ENCODE measurements at regions not wholly inside any gene's neighbourhood (a gene's known extent, or its start where the extent isn't known, plus 50 kb on each side); places are given as distances from the start of the nearest gene placed in this dataset.

DNA sequence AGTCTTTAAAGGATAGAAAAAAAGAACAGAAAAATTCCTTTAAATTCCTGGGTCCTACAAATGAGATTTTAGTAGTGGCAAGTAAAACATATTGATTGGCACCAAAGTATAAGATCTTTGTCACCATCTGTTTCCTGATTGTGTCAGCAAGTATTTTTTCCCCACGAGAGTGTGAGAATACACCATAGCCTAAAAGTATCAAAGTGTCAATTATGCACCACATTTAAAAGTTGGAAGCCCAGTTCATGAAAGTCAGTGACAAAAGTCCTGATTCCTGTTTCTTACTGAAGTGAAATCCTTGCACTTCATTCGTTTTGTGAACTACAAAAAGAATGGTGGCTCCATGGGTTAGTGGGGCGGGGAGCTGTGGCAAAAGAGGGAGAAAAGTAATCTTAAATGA is 83.8 kb upstream of the DPH6 start:
- no peak overlapping the region for H3K4me3 Mint-ChIP-seq
- intact Hi-C loops (cut with micrococcal nuclease): no loop called here

DNA sequence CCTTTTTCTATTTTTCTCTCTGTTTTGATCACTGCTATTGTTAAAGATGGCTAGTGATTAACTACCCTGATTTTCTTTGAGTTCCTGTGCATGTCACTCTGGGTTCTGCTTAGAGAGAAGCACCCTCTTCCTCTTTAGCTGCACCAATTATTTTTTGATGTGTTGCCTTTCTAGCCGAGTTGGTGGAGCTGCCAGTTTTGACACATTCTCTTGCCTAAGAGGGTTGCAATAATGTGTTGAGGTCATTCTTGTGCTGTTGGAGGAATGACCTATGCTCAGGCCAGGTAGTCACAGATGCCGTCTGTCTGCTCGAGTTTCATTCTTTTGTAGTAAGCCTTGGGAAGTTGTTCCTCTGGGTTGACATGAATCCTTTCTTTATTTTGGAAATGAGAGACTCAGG is 84.6 kb upstream of the DPH6 start:
- no peaks in the 10 kb centered on the region for H3K4me1 Mint-ChIP-seq (ENCODE audit: low read depth)
- H3K27me3 Mint-ChIP-seq (ENCODE audit: insufficient read depth): peaks cover 5% of the 10 kb centered on the region
- no peaks in the 10 kb centered on the region for H3K36me3 Mint-ChIP-seq (ENCODE audit: low read depth)
- no peak for DNase-seq (ENCODE audit: low spot score)
- intact Hi-C loops (cut with micrococcal nuclease): no loop called here
- no peak overlapping the region for H3K4me3 Mint-ChIP-seq
- no peaks in the 10 kb centered on the region for H3K9me3 Mint-ChIP-seq
- H3K27ac Mint-ChIP-seq: no peak overlapping the region

More for the DNA sequence above, 83.8 kb upstream of the DPH6 start:
- no peaks in the 10 kb centered on the region for H3K4me1 Mint-ChIP-seq (ENCODE audit: low read depth)
- DNase-seq (ENCODE audit: low spot score): no peak
- H3K27me3 Mint-ChIP-seq (ENCODE audit: insufficient read depth): peaks cover 5% of the 10 kb centered on the region
- H3K9me3 Mint-ChIP-seq: no peaks in the 10 kb centered on the region
- no peak overlapping the region for H3K27ac Mint-ChIP-seq
- H3K36me3 Mint-ChIP-seq (ENCODE audit: low read depth): no peaks in the 10 kb centered on the region

DNA sequence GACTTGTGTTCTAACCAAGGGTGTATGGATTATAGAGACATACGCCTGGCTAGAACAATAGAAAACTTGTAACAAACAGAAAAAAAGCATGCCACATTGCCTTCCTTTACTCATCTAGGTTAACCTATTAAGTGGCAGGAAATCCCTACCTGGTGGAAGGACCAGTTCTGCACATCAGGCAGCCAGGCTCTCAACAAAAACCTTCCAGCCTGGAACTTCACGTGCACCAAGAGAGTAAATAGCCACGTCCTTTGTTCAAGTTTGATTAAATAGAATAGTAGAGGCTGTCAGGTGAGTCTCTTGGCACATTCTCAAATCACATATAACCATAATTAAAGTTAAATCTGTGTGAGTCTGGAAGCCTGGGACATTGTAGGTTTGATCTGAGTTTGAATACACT is 85.0 kb upstream of the DPH6 start:
- no peak overlapping the region for H3K27ac Mint-ChIP-seq
- peaks cover 5% of the 10 kb centered on the region for H3K27me3 Mint-ChIP-seq (ENCODE audit: insufficient read depth)
- DNase-seq (ENCODE audit: low spot score): no peak
- H3K36me3 Mint-ChIP-seq (ENCODE audit: low read depth): no peaks in the 10 kb centered on the region
- H3K9me3 Mint-ChIP-seq: no peaks in the 10 kb centered on the region
- H3K4me3 Mint-ChIP-seq: no peak overlapping the region
- no peaks in the 10 kb centered on the region for H3K4me1 Mint-ChIP-seq (ENCODE audit: low read depth)
- intact Hi-C loops (cut with micrococcal nuclease): no loop called here

DNA sequence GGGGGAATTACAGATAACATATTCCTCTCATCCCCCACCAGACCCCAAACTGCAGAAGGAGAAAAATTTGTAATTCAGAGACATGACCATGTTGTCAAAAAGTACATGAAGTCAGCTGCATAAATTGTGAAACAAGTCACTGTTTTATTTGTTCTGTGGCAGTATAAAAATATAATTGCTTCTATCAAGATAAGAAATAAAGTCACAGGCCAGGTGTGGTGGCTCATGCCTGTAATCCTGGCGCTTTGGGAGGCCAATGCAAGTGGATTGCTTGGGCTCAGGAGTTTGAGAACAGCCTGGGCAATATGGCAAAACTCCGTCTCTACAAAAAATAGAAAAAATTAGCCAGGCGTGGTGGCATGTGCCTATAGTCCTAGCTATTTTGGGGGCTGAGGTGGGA is 87.7 kb upstream of the DPH6 start:
- no peaks in the 10 kb centered on the region for H3K36me3 Mint-ChIP-seq (ENCODE audit: low read depth)
- H3K27me3 Mint-ChIP-seq (ENCODE audit: insufficient read depth): peaks cover 2% of the 10 kb centered on the region
- H3K27ac Mint-ChIP-seq: no peak overlapping the region
- no peaks in the 10 kb centered on the region for H3K4me1 Mint-ChIP-seq (ENCODE audit: low read depth)
- no peak for DNase-seq (ENCODE audit: low spot score)
- no peaks in the 10 kb centered on the region for H3K9me3 Mint-ChIP-seq
- H3K4me3 Mint-ChIP-seq: no peak overlapping the region
- intact Hi-C loops (cut with micrococcal nuclease): no loop called here

DNA sequence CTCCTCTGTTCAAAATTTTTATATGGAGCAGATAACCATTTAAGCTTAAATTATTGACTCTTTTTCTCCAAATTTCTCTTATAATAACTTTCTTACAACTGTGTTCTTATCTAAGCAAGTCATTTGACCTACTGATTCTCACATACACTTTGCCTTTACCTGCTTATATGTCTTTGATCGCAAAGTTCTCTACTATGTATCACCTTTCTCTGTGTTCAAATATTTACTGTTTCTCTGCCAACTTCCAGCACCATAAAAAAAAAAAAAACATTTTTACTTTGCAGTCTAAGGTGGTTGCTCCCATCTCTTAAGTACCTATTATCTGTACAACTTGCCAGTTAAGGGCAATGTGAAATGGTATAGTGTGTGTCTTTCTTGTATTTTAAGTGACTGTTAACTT is 100.8 kb upstream of the DPH6 start:
- peaks cover 2% of the 10 kb centered on the region for H3K27me3 Mint-ChIP-seq (ENCODE audit: insufficient read depth)
- H3K4me1 Mint-ChIP-seq (ENCODE audit: low read depth): no peaks in the 10 kb centered on the region
- H3K27ac Mint-ChIP-seq: no peak overlapping the region
- no peaks in the 10 kb centered on the region for H3K36me3 Mint-ChIP-seq (ENCODE audit: low read depth)
- H3K4me3 Mint-ChIP-seq: no peak overlapping the region
- DNase-seq (ENCODE audit: low spot score): no peak
- intact Hi-C loops (cut with micrococcal nuclease): no loop called here
- H3K9me3 Mint-ChIP-seq: peaks cover 9% of the 10 kb centered on the region

DNA sequence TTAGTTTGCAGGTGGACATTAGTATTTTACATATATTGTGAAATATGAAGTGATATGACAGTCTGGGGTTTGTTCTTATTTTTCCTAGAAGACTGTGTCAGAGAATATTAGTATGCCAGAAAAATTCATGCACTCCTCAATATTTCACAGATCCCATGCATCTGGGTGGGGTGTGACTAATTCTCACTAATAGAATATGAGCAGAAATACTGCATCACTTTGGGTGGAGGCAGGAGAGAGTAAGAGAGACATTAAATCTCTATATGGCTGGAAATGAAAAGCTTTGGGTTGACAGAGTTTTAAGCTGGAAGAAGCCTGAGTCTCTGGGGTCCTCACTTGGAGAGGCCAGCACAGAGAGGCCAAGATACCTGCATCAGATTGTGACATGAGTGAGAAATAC is 101.3 kb upstream of the DPH6 start:
- no peaks in the 10 kb centered on the region for H3K4me1 Mint-ChIP-seq (ENCODE audit: low read depth)
- intact Hi-C loops (cut with micrococcal nuclease): no loop called here
- no peak overlapping the region for H3K4me3 Mint-ChIP-seq
- H3K9me3 Mint-ChIP-seq: peaks cover 7% of the 10 kb centered on the region
- H3K36me3 Mint-ChIP-seq (ENCODE audit: low read depth): no peaks in the 10 kb centered on the region
- no peak overlapping the region for H3K27ac Mint-ChIP-seq
- no peak for DNase-seq (ENCODE audit: low spot score)
- H3K27me3 Mint-ChIP-seq (ENCODE audit: insufficient read depth): peaks cover 2% of the 10 kb centered on the region

DNA sequence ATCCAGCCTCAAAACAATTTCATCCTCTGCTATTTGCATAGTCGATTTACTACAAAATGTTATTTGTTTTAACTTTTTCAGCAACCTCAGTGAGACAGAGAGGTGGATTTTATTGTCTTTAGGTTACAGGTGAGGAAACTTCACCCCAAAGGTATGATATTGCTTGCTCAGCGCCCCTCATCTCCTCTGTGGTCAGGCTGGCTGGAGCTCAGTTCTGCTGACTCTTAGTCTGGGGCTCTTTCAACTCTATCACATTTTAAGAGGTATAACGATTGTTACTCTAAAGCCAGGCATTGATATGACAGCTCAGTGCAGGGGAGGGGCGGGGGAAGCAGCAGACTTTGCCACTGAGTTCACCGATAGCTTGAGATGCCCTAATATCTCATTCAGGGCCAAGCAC is 103.0 kb upstream of the DPH6 start:
- intact Hi-C loops (cut with micrococcal nuclease): no loop called here
- Mint-ChIP-seq H3K4me3 (no peak overlapping the region), H3K36me3 (ENCODE audit: low read depth) (no peaks in the 10 kb centered on the region), H3K27me3 (ENCODE audit: insufficient read depth) (no peaks in the 10 kb centered on the region), H3K4me1 (ENCODE audit: low read depth) (no peaks in the 10 kb centered on the region), H3K27ac (no peak overlapping the region), H3K9me3 (peaks cover 7% of the 10 kb centered on the region)
- DNase-seq (ENCODE audit: low spot score): no peak

DNA sequence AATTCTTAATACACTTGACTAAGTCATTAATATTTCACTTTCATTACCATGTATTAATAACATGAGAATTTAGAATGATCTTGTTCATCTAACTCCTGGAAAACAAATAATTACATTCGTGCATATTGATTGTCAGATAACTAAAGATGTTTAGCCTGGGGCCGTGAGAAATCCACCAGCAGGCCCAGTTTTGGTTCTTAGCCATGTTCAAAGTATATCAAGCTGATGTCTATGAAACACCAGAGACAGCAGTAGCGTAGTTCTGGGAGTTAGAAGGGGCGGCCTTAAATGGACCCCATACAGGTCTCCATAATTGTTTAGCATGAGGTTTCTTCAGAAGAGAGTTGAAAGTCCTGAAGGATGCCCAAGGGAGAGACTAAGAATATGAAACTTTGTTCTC is 103.6 kb upstream of the DPH6 start:
- H3K27ac Mint-ChIP-seq: no peak overlapping the region
- H3K36me3 Mint-ChIP-seq (ENCODE audit: low read depth): no peaks in the 10 kb centered on the region
- no peaks in the 10 kb centered on the region for H3K27me3 Mint-ChIP-seq (ENCODE audit: insufficient read depth)
- intact Hi-C loops (cut with micrococcal nuclease): no loop called here
- no peak for DNase-seq (ENCODE audit: low spot score)
- no peaks in the 10 kb centered on the region for H3K4me1 Mint-ChIP-seq (ENCODE audit: low read depth)
- H3K9me3 Mint-ChIP-seq: peaks cover 7% of the 10 kb centered on the region
- H3K4me3 Mint-ChIP-seq: no peak overlapping the region

DNA sequence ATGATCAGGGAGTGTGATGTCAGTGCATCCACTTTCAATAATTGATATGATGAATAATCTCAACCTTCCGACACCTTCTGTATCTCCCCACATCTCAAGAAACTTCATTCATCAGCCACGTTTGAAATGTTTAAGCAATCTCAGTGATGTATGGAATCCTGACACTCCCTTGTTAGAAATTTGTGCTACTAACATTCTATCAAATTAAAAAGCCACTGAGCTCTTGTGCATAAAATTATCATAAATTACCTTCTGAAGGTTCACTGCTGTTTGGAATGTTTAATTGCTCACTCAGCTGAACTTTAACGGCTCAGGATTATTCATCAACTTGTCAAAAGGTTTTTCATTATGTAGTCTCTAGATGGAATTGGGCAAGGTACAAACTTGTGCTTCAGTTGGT is 108.4 kb upstream of the DPH6 start:
- H3K36me3 Mint-ChIP-seq (ENCODE audit: low read depth): no peaks in the 10 kb centered on the region
- peaks cover 12% of the 10 kb centered on the region for H3K4me1 Mint-ChIP-seq (ENCODE audit: low read depth)
- DNase-seq (ENCODE audit: low spot score): no peak
- H3K4me3 Mint-ChIP-seq: no peak overlapping the region
- intact Hi-C loops (cut with micrococcal nuclease): no loop called here
- H3K9me3 Mint-ChIP-seq: peaks cover 2% of the 10 kb centered on the region
- H3K27ac Mint-ChIP-seq: no peak overlapping the region
- peaks cover 2% of the 10 kb centered on the region for H3K27me3 Mint-ChIP-seq (ENCODE audit: insufficient read depth)

DNA sequence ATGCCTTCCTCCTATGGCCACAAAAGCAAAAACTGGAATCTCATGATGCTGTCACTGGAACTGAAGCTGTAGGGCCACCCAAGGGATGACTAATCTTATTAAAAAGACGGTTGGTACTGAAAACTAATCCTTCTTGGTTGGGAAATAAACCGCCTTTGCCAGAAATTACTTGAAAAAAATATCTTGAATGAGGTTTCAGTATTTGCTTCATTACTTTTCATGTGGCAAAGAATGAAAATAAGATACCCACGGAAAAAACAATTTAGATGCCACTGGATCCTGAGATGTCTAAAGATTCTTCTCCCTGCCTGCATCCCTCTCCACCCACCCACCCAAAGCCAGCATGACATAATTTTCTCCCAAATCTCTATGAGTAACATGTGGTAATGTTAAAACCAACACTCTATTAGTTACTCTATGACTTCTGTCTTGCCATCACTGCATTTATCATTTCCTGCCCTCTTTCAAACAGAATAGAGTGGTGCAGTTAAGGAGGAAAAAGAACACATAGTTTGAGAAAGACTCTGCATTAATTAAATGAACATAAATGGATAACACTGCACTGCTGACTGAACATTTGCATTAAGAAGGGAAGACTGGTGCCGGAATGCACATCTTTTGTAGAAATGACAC is 111.8 kb upstream of the DPH6 start:
- Mint-ChIP-seq H3K4me1 (ENCODE audit: low read depth) (peaks cover 12% of the 10 kb centered on the region), H3K9me3 (peaks cover 2% of the 10 kb centered on the region), H3K4me3 (no peak overlapping the region), H3K27ac (peak overlapping the region; percentile 22), H3K36me3 (ENCODE audit: low read depth) (no peaks in the 10 kb centered on the region), H3K27me3 (ENCODE audit: insufficient read depth) (peaks cover 4% of the 10 kb centered on the region)
- no peak for DNase-seq (ENCODE audit: low spot score)
- intact Hi-C loops (cut with micrococcal nuclease): loop anchor here (1.0 kb wide), 2 partner anchors 16 to 111 kb away; partner anchors contain the start of gene DPH6

DNA sequence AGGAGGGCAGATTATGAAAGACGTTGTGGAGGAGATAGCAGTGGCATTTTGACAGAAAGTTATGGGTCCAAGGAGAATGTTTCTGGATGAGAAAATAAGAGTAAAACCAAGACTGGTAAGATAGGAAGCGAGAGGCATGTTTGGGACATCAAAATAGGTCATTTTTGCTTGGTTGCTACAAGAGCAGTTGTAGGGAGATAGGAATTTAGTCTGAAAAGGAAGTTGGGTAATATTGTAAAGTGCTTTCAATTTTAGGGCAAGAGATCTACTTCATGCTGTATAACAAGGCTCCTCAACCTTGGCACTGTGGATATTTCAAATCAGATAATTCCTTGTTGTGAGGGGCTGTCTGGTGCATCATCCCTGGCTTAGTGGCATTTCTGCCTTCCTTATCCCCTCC is 118.0 kb upstream of the DPH6 start:
- H3K4me1 Mint-ChIP-seq (ENCODE audit: low read depth): peaks cover 11% of the 10 kb centered on the region
- H3K9me3 Mint-ChIP-seq: no peaks in the 10 kb centered on the region
- no peak overlapping the region for H3K4me3 Mint-ChIP-seq
- DNase-seq (ENCODE audit: low spot score): no peak
- no peak overlapping the region for H3K27ac Mint-ChIP-seq
- H3K27me3 Mint-ChIP-seq (ENCODE audit: insufficient read depth): peaks cover 4% of the 10 kb centered on the region
- intact Hi-C loops (cut with micrococcal nuclease): no loop called here
- no peaks in the 10 kb centered on the region for H3K36me3 Mint-ChIP-seq (ENCODE audit: low read depth)

DNA sequence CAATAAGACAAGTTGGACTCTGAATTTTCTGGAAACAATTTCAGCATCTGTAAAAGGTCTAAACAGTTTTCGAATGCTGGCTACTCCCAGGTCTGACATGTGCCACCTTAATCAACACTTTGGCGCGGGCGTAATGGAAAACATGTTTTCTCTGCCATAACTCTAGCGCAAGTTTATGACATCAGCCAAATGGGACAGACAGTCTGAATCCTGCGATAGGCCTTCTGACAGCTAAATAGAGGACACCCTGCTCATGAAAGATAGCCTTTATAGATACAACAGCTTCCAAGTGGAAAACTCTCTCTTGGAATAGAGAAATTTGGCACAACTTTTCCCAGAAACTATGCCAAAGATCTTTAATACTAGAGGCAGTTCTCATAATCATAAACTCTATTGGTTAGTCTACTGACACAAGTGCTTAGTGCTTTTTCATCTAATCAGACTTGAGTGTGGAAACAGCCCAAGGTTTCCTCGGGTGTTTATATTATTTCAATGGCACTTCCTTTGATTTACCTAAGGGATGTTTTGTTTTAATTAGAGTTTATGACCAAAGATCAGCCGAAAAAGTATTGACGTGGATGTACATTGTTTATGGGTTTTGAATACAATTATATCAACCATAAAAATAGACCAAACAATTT is 120.1 kb upstream of the DPH6 start:
- intact Hi-C loops (cut with micrococcal nuclease): no loop called here

DNA sequence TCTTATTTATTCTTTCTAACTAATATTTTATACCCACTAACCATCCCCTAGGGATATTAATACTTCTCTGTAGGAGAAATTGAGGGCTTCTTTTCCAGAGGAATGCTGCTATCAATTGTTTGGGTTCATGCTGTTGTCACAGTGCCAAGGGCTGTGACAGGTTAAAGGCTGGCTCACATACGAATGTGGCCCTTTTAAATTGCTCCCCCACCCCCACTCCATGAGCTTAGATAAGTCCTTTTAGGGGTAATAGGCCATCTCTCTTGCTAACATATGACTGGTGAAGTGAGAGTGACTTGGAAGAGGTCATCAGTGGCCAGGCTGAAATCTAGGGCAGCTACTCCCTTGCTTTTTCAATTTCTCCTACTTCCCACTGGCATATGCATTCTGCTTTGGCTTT is 121.9 kb upstream of the DPH6 start:
- H3K36me3 Mint-ChIP-seq (ENCODE audit: low read depth): no peaks in the 10 kb centered on the region
- H3K27ac Mint-ChIP-seq: no peak overlapping the region
- intact Hi-C loops (cut with micrococcal nuclease): no loop called here
- no peak overlapping the region for H3K4me3 Mint-ChIP-seq
- H3K27me3 Mint-ChIP-seq (ENCODE audit: insufficient read depth): no peaks in the 10 kb centered on the region
- no peaks in the 10 kb centered on the region for H3K9me3 Mint-ChIP-seq
- H3K4me1 Mint-ChIP-seq (ENCODE audit: low read depth): peaks cover 15% of the 10 kb centered on the region
- no peak for DNase-seq (ENCODE audit: low spot score)

More for the DNA sequence above, 120.1 kb upstream of the DPH6 start:
- Mint-ChIP-seq H3K36me3 (ENCODE audit: low read depth) (no peaks in the 10 kb centered on the region), H3K4me1 (ENCODE audit: low read depth) (peaks cover 11% of the 10 kb centered on the region), H3K4me3 (no peak overlapping the region), H3K27me3 (ENCODE audit: insufficient read depth) (no peaks in the 10 kb centered on the region), H3K27ac (no peak overlapping the region), H3K9me3 (no peaks in the 10 kb centered on the region)
- no peak for DNase-seq (ENCODE audit: low spot score)

DNA sequence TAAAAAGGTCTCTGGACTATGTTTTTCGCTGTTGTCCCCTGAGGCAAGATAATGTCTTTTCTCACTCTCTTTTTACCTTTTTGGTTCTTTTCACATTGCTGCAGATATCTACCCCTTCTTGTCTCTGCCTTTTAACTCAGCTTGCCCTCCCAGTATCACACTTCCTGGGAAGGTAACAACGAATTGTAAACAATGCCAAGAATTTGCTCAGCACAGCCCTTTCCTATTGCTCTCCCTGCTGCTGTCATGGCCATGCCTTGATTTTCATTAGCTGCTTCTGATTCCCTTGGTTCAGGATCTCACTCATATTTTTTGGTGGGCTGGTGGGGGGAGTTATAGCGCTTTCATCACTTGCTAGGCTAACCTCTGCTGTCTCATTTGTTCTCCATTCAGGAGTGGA is 123.1 kb upstream of the DPH6 start:
- Mint-ChIP-seq H3K27ac (no peak overlapping the region), H3K27me3 (ENCODE audit: insufficient read depth) (no peaks in the 10 kb centered on the region), H3K9me3 (no peaks in the 10 kb centered on the region), H3K4me1 (ENCODE audit: low read depth) (peaks cover 24% of the 10 kb centered on the region), H3K36me3 (ENCODE audit: low read depth) (no peaks in the 10 kb centered on the region), H3K4me3 (no peak overlapping the region)
- DNase-seq (ENCODE audit: low spot score): no peak
- intact Hi-C loops (cut with micrococcal nuclease): no loop called here

Data from activated T-helper 1 cell treated with anti-CD3 and anti-CD28 coated beads, Interleukin-12 subunit alpha, Interleukin-12 subunit beta, Interleukin-2, Interleukin-4 antibody, amounts not matched to agents 30 ng/mL and 10 ng/mL and 1 ng/mL, durations not matched to agents 14 hours and 24 hours and 36 hours (primary cell).